SK-N-SH (cell line): ENCODE measurements at regions not wholly inside any gene's neighbourhood (a gene's known extent, or its start where the extent isn't known, plus 50 kb on each side); places are given as distances from the start of the nearest gene placed in this dataset.

Experiments
- CTCF ChIP-seq: fragments of 200-600 bp; sonication (generic); IDR thresholded peaks from 2 replicates; pipeline ENCODE4 v1.6.1; 2017; ENCODE audit warnings: antibody characterized with exemption, mild to moderate bottlenecking, moderate library complexity
- EP300 ChIP-seq, 2 experiments: IDR thresholded peaks; 2 replicates each; pipeline versions ENCODE4 v1.4.0 to v1.6.1; 2012; ENCODE audit warnings: borderline replicate concordance in 1 of 2, low read depth in 1 of 2, low read length in 1 of 2
- POLR2AphosphoS5 ChIP-seq: IDR thresholded peaks from 2 replicates; pipeline ENCODE4 v1.6.1; 2012; ENCODE audit warnings: low read depth, low read length
- SMC3 ChIP-seq: IDR thresholded peaks from 2 replicates; pipeline ENCODE4 v1.6.1; 2012; ENCODE audit warnings: low read depth, low read length, improper control_type of control experiment

GRCh38 chr4:128376303-128376702, 88.7 kb upstream of the PGRMC2 start:
- no peak for TF ChIP-seq EP300 (IDR thresholded peaks at IDR 0.05; ENCODE audit: borderline replicate concordance in 1 of 2, low read depth in 1 of 2, low read length in 1 of 2)
- no peak for TF ChIP-seq CTCF
- no peak for TF ChIP-seq POLR2AphosphoS5
- TF ChIP-seq SMC3: no peak
